Activated CD4-positive, CD25-positive, alpha-beta regulatory T cell treated with anti-CD3 and anti-CD28 coated beads, Interleukin-2, amount 50 U/mL, for 24 hours (primary cell): ENCODE measurements at regions not wholly inside any gene's neighbourhood (a gene's known extent, or its start where the extent isn't known, plus 50 kb on each side); places are given as distances from the start of the nearest gene placed in this dataset.
"Not testable (repeated sequence)": the region's sequence is repeated elsewhere in the genome, so short reads cannot be mapped to it uniquely, and the experiment has no call there.

Experiments
- ATAC-seq, 2 donors: fragments of 150-1000 bp; cut with Tn5 transposase; one replicate each; pipeline ENCODE4 v1.10.0; 2021; ENCODE audit warnings: mild to moderate bottlenecking in 1 of 2, moderate library complexity in 1 of 2

- ATAC-seq: no peak
Measured at GRCh38 chr7:68031180-68031943, 1034.7 kb downstream of the TYW1 start.

- ATAC-seq: no peak
Measured at GRCh38 chr7:68038621-68039314, 1042.1 kb downstream of the TYW1 start.

GRCh38 chr7:68041554-68041953 lies 1044.9 kb downstream of the TYW1 start:
- no peak for ATAC-seq

GRCh38 chr7:68043546-68043945 lies 1046.9 kb downstream of the TYW1 start:
- no peak for ATAC-seq

GRCh38 chr7:68050627-68051026 lies 1054.0 kb downstream of the TYW1 start:
- ATAC-seq: no peak

GRCh38 chr7:68058014-68058413 lies 1061.4 kb downstream of the TYW1 start:
- no peak for ATAC-seq

- ATAC-seq: no peak
Measured at GRCh38 chr7:68063171-68063570, 1066.5 kb downstream of the TYW1 start.

- no peak for ATAC-seq
Measured at GRCh38 chr7:68065581-68065980, 1068.9 kb downstream of the TYW1 start.

GRCh38 chr7:68067845-68068244 lies 1071.2 kb downstream of the TYW1 start:
- ATAC-seq: no peak

- ATAC-seq: no peak
Measured at GRCh38 chr7:68070992-68071391, 1074.4 kb downstream of the TYW1 start.

GRCh38 chr7:68073701-68074100 lies 1077.1 kb downstream of the TYW1 start:
- ATAC-seq: no peak

- no peak for ATAC-seq
Measured at GRCh38 chr7:68074242-68074641, 1077.6 kb downstream of the TYW1 start.

- no peak for ATAC-seq
Measured at GRCh38 chr7:68078157-68078710, 1081.6 kb downstream of the TYW1 start.

- not testable (repeated sequence) for ATAC-seq
Measured at GRCh38 chr7:68082066-68082960, 1085.7 kb downstream of the TYW1 start.

- ATAC-seq: not testable (repeated sequence)
Measured at GRCh38 chr7:68082961-68083657, 1086.5 kb downstream of the TYW1 start.

- no peak for ATAC-seq
Measured at GRCh38 chr7:68087401-68087800, 1090.8 kb downstream of the TYW1 start.

- ATAC-seq: no peak
Measured at GRCh38 chr7:68088879-68089278, 1092.2 kb downstream of the TYW1 start.

- ATAC-seq: not testable (repeated sequence)
Measured at GRCh38 chr7:68090256-68090655, 1093.6 kb downstream of the TYW1 start.

- ATAC-seq: no peak
Measured at GRCh38 chr7:68103319-68103718, 1106.7 kb downstream of the TYW1 start.

GRCh38 chr7:68107261-68107660 lies 1110.6 kb downstream of the TYW1 start:
- no peak for ATAC-seq

GRCh38 chr7:68107968-68108367 lies 1111.3 kb downstream of the TYW1 start:
- ATAC-seq: no peak

- ATAC-seq: no peak
Measured at GRCh38 chr7:68109299-68109698, 1112.7 kb downstream of the TYW1 start.
